Astrocyte (in vitro differentiated cells and primary cell): ENCODE measurements at regions not wholly inside any gene's neighbourhood (a gene's known extent, or its start where the extent isn't known, plus 50 kb on each side); places are given as distances from the start of the nearest gene placed in this dataset.

ENCODE experiments used
- CTCF ChIP-seq: IDR thresholded peaks from 2 replicates; pipeline ENCODE4 v1.5.1; 2011; ENCODE audit warnings: low read depth, mild to moderate bottlenecking, inconsistent platforms, low read length, moderate library complexity; ENCODE audit not compliant: insufficient read depth
- EZH2 ChIP-seq: IDR thresholded peaks from 2 replicates; pipeline ENCODE4 v1.6.1; 2012; ENCODE audit warnings: mild to moderate bottlenecking, low read length, inconsistent platforms; ENCODE audit not compliant: insufficient read depth

- no peak for TF ChIP-seq CTCF
- TF ChIP-seq EZH2: no peak
Measured at GRCh38 chr10:20644421-20644820, 252.7 kb downstream of the NEBL start.
